A549 (cell line): ENCODE measurements at regions not wholly inside any gene's neighbourhood (a gene's known extent, or its start where the extent isn't known, plus 50 kb on each side); places are given as distances from the start of the nearest gene placed in this dataset.
A peak's percentile ranks its signal among the peaks of the same experiment; 100 is the strongest.

Experiments used
- ATAC-seq, 2 experiments: fragments of 200-7000 bp in 1 of 2; fragments of >200 bp in 1 of 2; cut with Nextera tagmentation in 1 of 2; cut with Tn5 transposase in 1 of 2; 3 replicates each; pipeline versions ENCODE4 v1.8.0 to v1.9.1; 2018 to 2020; ENCODE audit warnings: mild to moderate bottlenecking in 1 of 2, moderate library complexity in 1 of 2
- CTCF ChIA-PET: fragments of 300-600 bp; sonication (Branson Sonifier 250); formaldehyde crosslinking; extraction: SDS; loops from one replicate; lab custom pipeline; 2021; ENCODE audit warnings: antibody characterized with exemption, inconsistent platforms; lab: Yijun Ruan, JAX
- POLR2A ChIA-PET: fragments of 350-600 bp; formaldehyde crosslinking; extraction: SDS; loops from one replicate; lab custom pipeline; 2021; ENCODE audit warnings: antibody characterized with exemption, inconsistent platforms; lab: Yijun Ruan, JAX
- DNase-seq, 2 experiments: peaks; one replicate each; pipeline versions ENCODE4 v3.0.0 to v3.0.0-alpha.2; 2011 to 2016; ENCODE audit warnings: low read depth in 1 of 2, low spot score in 1 of 2
- FAIRE-seq: peaks from 2 replicates; lab custom pipeline; 2011; peaks lifted over from hg19 to GRCh38; lab: Jason Lieb, UNC
- H3K27ac ChIP-seq, 2 experiments: fragments of >200 bp; sonication (Bioruptor Twin); formaldehyde crosslinking; 3 replicates each; pipeline ENCODE4 v1.5.1; 2016 to 2017
- H3K4me1 ChIP-seq: fragments of >200 bp; sonication (Bioruptor Twin); formaldehyde crosslinking; 3 replicates; pipeline ENCODE4 v1.6.1; 2016
- H3K4me2 ChIP-seq: fragments of >200 bp; sonication (Bioruptor Twin); formaldehyde crosslinking; 3 replicates; pipeline ENCODE4 v1.6.1; 2016
- H3K4me3 ChIP-seq: fragments of >200 bp; sonication (Bioruptor Twin); formaldehyde crosslinking; 3 replicates; pipeline ENCODE4 v1.5.1; 2016
- H3K9me3 ChIP-seq: fragments of >200 bp; sonication (Bioruptor Twin); formaldehyde crosslinking; 3 replicates; pipeline ENCODE4 v1.6.1; 2016
- BHLHE40 ChIP-seq: IDR thresholded peaks from 2 replicates; pipeline ENCODE4 v1.6.1; 2012; ENCODE audit warnings: low read depth, low read length, inconsistent platforms
- CBX2 ChIP-seq: fragments of 200-600 bp; sonication (generic); IDR thresholded peaks from 2 replicates; pipeline ENCODE4 v1.6.1; 2016; ENCODE audit warnings: low read depth, mild to moderate bottlenecking, borderline replicate concordance
- CHD2 ChIP-seq: fragments of 150-350 bp; IDR thresholded peaks from 2 replicates; pipeline ENCODE4 v1.6.1; 2014; ENCODE audit warnings: low read length; ENCODE audit not compliant: partially characterized antibody
- CHD4 ChIP-seq: fragments of 200-600 bp; sonication (generic); IDR thresholded peaks from 2 replicates; pipeline ENCODE4 v1.6.1; 2016; ENCODE audit warnings: antibody characterized with exemption, mild to moderate bottlenecking, borderline replicate concordance
- E2F6 ChIP-seq: IDR thresholded peaks from 2 replicates; pipeline ENCODE4 v1.6.1; 2012; ENCODE audit warnings: low read depth, borderline replicate concordance
- ELK1 ChIP-seq: fragments of 150-350 bp; IDR thresholded peaks from 2 replicates; pipeline ENCODE4 v1.6.1; 2014; ENCODE audit warnings: low read depth, mild to moderate bottlenecking, low read length
- FOSL2 ChIP-seq, 2 experiments: fragments of 450-650 bp in 1 of 2; fragments of >200 bp in 1 of 2; sonication (Bioruptor Twin) in 1 of 2; formaldehyde crosslinking; IDR thresholded peaks; 2 replicates each; pipeline versions ENCODE4 v1.5.0 to v1.6.1; 2016 to 2020; ENCODE audit warnings: mild to moderate bottlenecking in 1 of 2, moderate library complexity in 1 of 2
- FOXS1 ChIP-seq: fragments of 250-450 bp; sonication (Bioruptor Pico); IDR thresholded peaks from 2 replicates; pipeline ENCODE4 v1.5.0; 2020; ENCODE audit warnings: mild to moderate bottlenecking, moderate library complexity
- GATA3 ChIP-seq: IDR thresholded peaks from 2 replicates; pipeline ENCODE4 v1.6.1; 2012; ENCODE audit warnings: borderline replicate concordance
- HDAC2 ChIP-seq: fragments of 200-600 bp; sonication (generic); IDR thresholded peaks from 2 replicates; pipeline ENCODE4 v1.6.1; 2016
- HOXB13 ChIP-seq: fragments of 250-450 bp; sonication (Bioruptor Pico); IDR thresholded peaks from 2 replicates; pipeline ENCODE4 v1.5.0; 2020; ENCODE audit warnings: low read depth, mild to moderate bottlenecking, moderate library complexity
- JUN ChIP-seq, 2 experiments: fragments of >200 bp; sonication (Bioruptor Twin); formaldehyde crosslinking; IDR thresholded peaks; 2 replicates in 1 of 2; 3 replicates in 1 of 2; pipeline ENCODE4 v1.6.1; 2016 to 2017
- MAX ChIP-seq: IDR thresholded peaks from 2 replicates; pipeline ENCODE4 v1.6.1; 2012
- NR3C1 ChIP-seq: fragments of >200 bp; sonication (Bioruptor Twin); formaldehyde crosslinking; IDR thresholded peaks from 3 replicates; pipeline ENCODE4 v1.6.1; 2017
- POLR2AphosphoS2 ChIP-seq: conservative IDR thresholded peaks from 2 replicates; pipeline ENCODE4 v1.6.1; 2012; ENCODE audit warnings: low read length, improper control_type of control experiment, inconsistent platforms
- RAD21 ChIP-seq, 2 experiments: fragments of >200 bp in 1 of 2; sonication (Bioruptor Twin) in 1 of 2; formaldehyde crosslinking in 1 of 2; IDR thresholded peaks in 1 of 2; conservative IDR thresholded peaks in 1 of 2; 2 replicates in 1 of 2; 3 replicates in 1 of 2; pipeline ENCODE4 v1.6.1; 2012 to 2018; ENCODE audit warnings: inconsistent platforms in 1 of 2
- REST ChIP-seq: fragments of 200-600 bp; sonication (generic); IDR thresholded peaks from 2 replicates; pipeline ENCODE4 v1.6.1; 2016; ENCODE audit warnings: antibody characterized with exemption, mild to moderate bottlenecking, moderate library complexity
- RNF2 ChIP-seq: fragments of 200-600 bp; sonication (generic); IDR thresholded peaks from 2 replicates; pipeline ENCODE4 v1.6.1; 2016; ENCODE audit warnings: low read depth, mild to moderate bottlenecking, antibody characterized with exemption, moderate library complexity, borderline replicate concordance
- TP53 ChIP-seq: fragments of 250-450 bp; sonication (Bioruptor Pico); IDR thresholded peaks from 2 replicates; pipeline ENCODE4 v1.5.0; 2021; ENCODE audit warnings: mild to moderate bottlenecking, moderate library complexity
- WGBS: methylation state at CpG from one replicate; pipeline ENCODE4 v1.1.6; 2017; ENCODE audit errors: missing lambda C conversion rate; 5-methylcytosine and 5-hydroxymethylcytosine counted together
- TF ChIP-seq, protein P1 (sequence below): fragments of 250-450 bp; sonication (Bioruptor Pico); IDR thresholded peaks from 2 replicates; pipeline ENCODE4 v1.5.0; 2020; ENCODE audit warnings: low read depth, mild to moderate bottlenecking, moderate library complexity

DNA sequence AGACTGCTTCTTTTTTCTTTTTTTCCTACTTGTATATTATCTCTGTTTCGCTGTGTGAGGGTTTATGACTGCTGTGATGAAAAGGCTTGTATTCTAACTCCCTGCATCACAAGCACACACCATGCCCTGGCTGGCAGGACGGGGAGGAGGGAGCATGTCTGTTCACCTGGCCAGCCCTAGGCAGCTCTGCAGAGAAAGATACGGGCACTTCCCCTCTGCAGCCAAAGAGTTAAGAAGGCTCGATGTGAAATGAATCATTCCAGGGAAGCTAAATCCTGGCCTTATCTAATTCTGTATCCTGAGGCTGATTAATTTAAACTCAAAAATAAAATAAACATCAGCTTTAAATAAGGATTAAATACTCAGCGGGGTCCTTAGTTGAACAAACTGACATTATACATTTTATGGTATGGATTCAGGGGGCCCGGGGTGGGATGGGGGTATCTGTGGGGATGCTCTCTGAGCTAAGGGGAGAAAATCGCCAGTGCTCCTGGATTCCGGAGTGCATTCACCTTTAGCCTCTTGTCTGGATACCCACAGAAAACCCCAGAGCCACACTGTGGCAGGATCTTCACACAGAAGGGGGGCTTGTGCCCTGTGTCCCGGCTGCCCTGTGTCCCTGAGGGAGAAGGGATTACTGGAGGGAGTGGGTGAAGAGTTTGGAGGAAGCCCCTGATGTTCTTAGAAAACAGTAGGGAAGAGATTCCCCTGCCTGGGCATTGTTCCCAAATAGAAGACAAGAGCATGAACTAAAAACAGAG lies 321.5 kb downstream of the NPHP4 start:
- ATAC-seq (no peak), FAIRE-seq (no peak), DNase-seq (no peak)
- POLR2A ChIA-PET: no interaction called here
- 8% methylated on average over 8 of the region's 9 CpGs for WGBS
- CTCF ChIA-PET: no interaction called here
- H3K4me3 ChIP-seq: no peak overlapping the region
- no peak overlapping the region for H3K4me2 ChIP-seq
- H3K9me3 ChIP-seq: no peaks in the 10 kb centered on the region
- H3K27ac ChIP-seq: no peak overlapping the region
- no peak for TF ChIP-seq RNF2
- TF ChIP-seq FOXS1: no peak
- no peak for TF ChIP-seq CHD4
- no peak for TF ChIP-seq ELK1
- TF ChIP-seq BHLHE40: no peak
- no peak for TF ChIP-seq RAD21 (conservative IDR thresholded peaks at IDR 0.05 in 1 of 2, IDR thresholded peaks at IDR 0.05 in 1 of 2)
- TF ChIP-seq REST: no peak
- no peaks in the 10 kb centered on the region for H3K4me1 ChIP-seq

- POLR2A ChIA-PET: no interaction called here
- H3K4me1 ChIP-seq: no peaks in the 10 kb centered on the region
- peak in 1 of 2 experiments; percentile 44; a peak in 1 of 6 replicates for ATAC-seq
- no peak for DNase-seq
- H3K27ac ChIP-seq: no peak overlapping the region
- H3K4me2 ChIP-seq: no peak overlapping the region
- CTCF ChIA-PET: interaction anchor here (0.9 kb wide), 1 partner anchor 9 kb away, joined by 3 read pairs; no protein-coding TSS in a partner anchor
- WGBS: 24% methylated on average over 12 of the region's 34 CpGs
- no peaks in the 10 kb centered on the region for H3K9me3 ChIP-seq
- TF ChIP-seq E2F6 (no peak), JUN (IDR thresholded peaks at IDR 0.05) (no peak), REST (no peak), MAX (no peak), CHD2 (no peak), HDAC2 (no peak), POLR2AphosphoS2 (no peak), GATA3 (no peak), HOXB13 (CRISPR knock-in tag) (no peak), FOSL2 (IDR thresholded peaks at IDR 0.05) (no peak), FOSL2 (CRISPR knock-in tag; IDR thresholded peaks at IDR 0.05) (no peak), NR3C1 (no peak), CBX2 (no peak), TP53 (no peak)
- TF ChIP-seq, protein P1, sequence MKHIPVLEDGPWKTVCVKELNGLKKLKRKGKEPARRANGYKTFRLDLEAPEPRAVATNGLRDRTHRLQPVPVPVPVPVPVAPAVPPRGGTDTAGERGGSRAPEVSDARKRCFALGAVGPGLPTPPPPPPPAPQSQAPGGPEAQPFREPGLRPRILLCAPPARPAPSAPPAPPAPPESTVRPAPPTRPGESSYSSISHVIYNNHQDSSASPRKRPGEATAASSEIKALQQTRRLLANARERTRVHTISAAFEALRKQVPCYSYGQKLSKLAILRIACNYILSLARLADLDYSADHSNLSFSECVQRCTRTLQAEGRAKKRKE (CRISPR knock-in tag): no peak
- no peak overlapping the region for H3K4me3 ChIP-seq
- no peak for FAIRE-seq
Measured at GRCh38 chr1:5667513-5668325, 324.5 kb downstream of the NPHP4 start.
